ENCODE measurements at regions not wholly inside any gene's neighbourhood (a gene's known extent, or its start where the extent isn't known, plus 50 kb on each side); places are given as distances from the start of the nearest gene placed in this dataset.

DNA sequence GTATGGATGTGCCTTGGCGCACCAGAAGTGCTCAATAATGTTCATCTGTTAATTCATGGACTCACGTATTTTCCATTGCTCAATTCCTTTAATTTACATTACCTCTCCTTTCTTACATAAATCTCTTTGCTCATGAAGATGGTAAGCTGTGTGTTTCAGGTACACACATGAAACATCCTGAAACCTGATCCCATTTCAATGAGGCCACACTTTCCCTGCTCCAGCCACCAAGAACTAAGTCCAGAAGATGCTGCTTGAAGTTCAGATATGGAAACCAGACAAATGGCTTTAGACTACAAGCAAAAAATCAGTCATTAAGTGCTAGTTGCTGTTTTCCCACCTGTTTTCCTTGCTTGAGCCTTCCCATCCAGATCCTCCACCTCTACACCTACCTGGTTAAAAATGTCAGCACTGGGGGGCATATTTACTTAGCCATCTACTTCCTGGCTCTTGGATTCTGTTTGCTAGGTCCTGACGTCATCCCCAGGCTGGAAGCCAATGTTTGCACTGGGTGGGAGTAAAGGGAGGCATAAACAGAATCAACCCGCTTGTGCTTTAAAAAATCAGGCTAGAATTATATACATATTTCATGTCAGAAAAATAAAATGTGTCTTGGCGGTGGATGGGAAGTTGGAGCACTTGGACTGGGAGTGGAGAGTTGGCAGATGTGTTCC lies 309.7 kb downstream of the OSR1 start:
- Histone ChIP-seq H3K4me3 (ENCODE audit: low read length, poor library complexity, severe bottlenecking) (no peak overlapping the region), H3K36me3 (ENCODE audit: insufficient read depth, low read length) (no peaks in the 10 kb centered on the region), H3F3A (ENCODE audit: low read depth) (no peaks in the 10 kb centered on the region), H3K27me3 (ENCODE audit: insufficient read depth, low read length, poor library complexity, severe bottlenecking) (no peaks in the 10 kb centered on the region), H3K4me2 (ENCODE audit: low read depth, low read length, poor library complexity, severe bottlenecking) (no peak overlapping the region), H3K79me2 (ENCODE audit: insufficient read depth, low read length) (no peaks in the 10 kb centered on the region), H3K4me1 (ENCODE audit: insufficient read depth, low read length, poor library complexity, severe bottlenecking) (no peaks in the 10 kb centered on the region), H2AFZ (ENCODE audit: low read length) (no peak overlapping the region), H3K9me2 (replicated peaks; ENCODE audit: low read depth, low read length) (no peaks in the 10 kb centered on the region), H4K20me1 (ENCODE audit: insufficient read depth, low read length, poor library complexity, severe bottlenecking) (no peaks in the 10 kb centered on the region), H3K9ac (ENCODE audit: low read depth, low read length, poor library complexity, severe bottlenecking) (no peak overlapping the region), H3K9me3 (ENCODE audit: insufficient read depth, low read depth, low read length) (no peaks in the 10 kb centered on the region)
- TF ChIP-seq, protein P1, sequence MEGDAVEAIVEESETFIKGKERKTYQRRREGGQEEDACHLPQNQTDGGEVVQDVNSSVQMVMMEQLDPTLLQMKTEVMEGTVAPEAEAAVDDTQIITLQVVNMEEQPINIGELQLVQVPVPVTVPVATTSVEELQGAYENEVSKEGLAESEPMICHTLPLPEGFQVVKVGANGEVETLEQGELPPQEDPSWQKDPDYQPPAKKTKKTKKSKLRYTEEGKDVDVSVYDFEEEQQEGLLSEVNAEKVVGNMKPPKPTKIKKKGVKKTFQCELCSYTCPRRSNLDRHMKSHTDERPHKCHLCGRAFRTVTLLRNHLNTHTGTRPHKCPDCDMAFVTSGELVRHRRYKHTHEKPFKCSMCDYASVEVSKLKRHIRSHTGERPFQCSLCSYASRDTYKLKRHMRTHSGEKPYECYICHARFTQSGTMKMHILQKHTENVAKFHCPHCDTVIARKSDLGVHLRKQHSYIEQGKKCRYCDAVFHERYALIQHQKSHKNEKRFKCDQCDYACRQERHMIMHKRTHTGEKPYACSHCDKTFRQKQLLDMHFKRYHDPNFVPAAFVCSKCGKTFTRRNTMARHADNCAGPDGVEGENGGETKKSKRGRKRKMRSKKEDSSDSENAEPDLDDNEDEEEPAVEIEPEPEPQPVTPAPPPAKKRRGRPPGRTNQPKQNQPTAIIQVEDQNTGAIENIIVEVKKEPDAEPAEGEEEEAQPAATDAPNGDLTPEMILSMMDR (conservative IDR thresholded peaks at IDR 0.05; ENCODE audit: low read length), result no peak
- TF ChIP-seq EZH2phosphoT487 (IDR thresholded peaks at IDR 0.05; ENCODE audit: borderline replicate concordance), result no peak

DNA sequence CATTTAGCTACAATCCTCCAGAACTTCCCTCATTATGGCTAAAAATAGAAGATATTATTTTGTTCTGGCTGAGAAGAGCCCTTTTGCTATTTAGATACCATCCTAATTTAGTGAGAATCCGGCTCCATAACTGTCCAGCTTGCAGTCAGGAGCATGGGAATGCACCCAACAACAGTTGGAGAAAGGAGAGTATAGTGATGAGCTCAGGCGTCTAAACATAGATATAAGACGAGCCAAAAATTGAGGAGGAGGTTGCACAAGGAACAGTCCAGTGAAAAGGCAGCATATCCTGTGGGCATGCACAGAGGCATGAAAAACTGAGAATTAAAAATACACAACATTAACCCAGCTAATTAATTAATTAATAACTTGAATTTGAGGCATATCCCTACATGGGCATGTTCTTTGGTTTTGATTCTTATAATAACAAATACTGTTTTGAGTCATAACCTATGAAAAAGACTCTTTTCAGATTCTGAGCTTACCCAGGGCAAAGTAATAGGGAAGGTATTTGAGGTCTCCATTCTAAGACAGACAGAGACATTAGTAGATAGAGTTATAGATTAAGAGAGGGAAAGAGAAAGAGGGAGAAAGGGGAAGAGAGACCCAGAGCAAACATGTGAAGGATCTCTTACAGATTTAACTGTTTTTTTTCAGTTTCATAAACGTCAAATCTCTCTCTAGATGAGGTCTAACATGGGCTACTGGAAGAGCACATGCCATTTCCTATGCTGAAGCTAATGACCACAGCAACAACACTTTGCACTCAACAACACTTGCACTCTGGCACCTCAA lies 311.2 kb downstream of the OSR1 start:
- H3K79me2 ChIP-seq (ENCODE audit: insufficient read depth, low read length), result no peaks in the 10 kb centered on the region
- no peak overlapping the region for H3K4me2 ChIP-seq (ENCODE audit: low read depth, low read length, poor library complexity, severe bottlenecking)
- H4K20me1 ChIP-seq (ENCODE audit: insufficient read depth, low read length, poor library complexity, severe bottlenecking), result no peaks in the 10 kb centered on the region
- H2AFZ ChIP-seq (ENCODE audit: low read length), result no peak overlapping the region
- no peaks in the 10 kb centered on the region for H3F3A ChIP-seq (ENCODE audit: low read depth)
- H3K9me3 ChIP-seq (ENCODE audit: insufficient read depth, low read depth, low read length), result no peaks in the 10 kb centered on the region
- no peak overlapping the region for H3K9ac ChIP-seq (ENCODE audit: low read depth, low read length, poor library complexity, severe bottlenecking)
- no peak overlapping the region for H3K4me3 ChIP-seq (ENCODE audit: low read length, poor library complexity, severe bottlenecking)
- no peak for TF ChIP-seq EZH2phosphoT487 (IDR thresholded peaks at IDR 0.05; ENCODE audit: borderline replicate concordance)
- TF ChIP-seq, protein P1 (conservative IDR thresholded peaks at IDR 0.05; ENCODE audit: low read length), result no peak
- H3K27me3 ChIP-seq (ENCODE audit: insufficient read depth, low read length, poor library complexity, severe bottlenecking), result no peaks in the 10 kb centered on the region
- H3K4me1 ChIP-seq (ENCODE audit: insufficient read depth, low read length, poor library complexity, severe bottlenecking), result no peaks in the 10 kb centered on the region
- H3K9me2 ChIP-seq (replicated peaks; ENCODE audit: low read depth, low read length), result no peaks in the 10 kb centered on the region
- H3K36me3 ChIP-seq (ENCODE audit: insufficient read depth, low read length), result no peaks in the 10 kb centered on the region

DNA sequence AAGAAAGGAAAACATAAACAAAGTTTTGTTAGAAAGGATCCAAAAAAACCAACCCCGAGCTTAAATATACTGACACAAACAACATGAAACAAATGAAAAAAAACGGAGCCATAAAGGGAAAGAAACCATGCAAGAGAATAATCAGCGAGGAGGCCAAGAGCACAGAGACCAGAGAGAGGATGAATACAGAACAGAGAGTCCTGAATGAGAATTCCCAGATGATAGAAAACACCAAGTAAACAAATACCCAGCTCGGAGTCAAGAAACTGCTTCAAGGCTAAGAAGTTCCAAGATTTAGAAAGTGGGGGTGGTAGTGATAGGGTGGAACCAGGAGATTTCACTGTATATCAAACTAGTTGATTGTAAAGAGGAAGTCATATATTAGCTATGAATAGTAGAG lies 313.3 kb downstream of the OSR1 start:
- Histone ChIP-seq H3K9me2 (replicated peaks; ENCODE audit: low read depth, low read length) (no peaks in the 10 kb centered on the region), H2AFZ (ENCODE audit: low read length) (no peak overlapping the region), H4K20me1 (ENCODE audit: insufficient read depth, low read length, poor library complexity, severe bottlenecking) (no peaks in the 10 kb centered on the region), H3K27me3 (ENCODE audit: insufficient read depth, low read length, poor library complexity, severe bottlenecking) (no peaks in the 10 kb centered on the region), H3K9me3 (ENCODE audit: insufficient read depth, low read depth, low read length) (no peaks in the 10 kb centered on the region), H3K4me3 (ENCODE audit: low read length, poor library complexity, severe bottlenecking) (no peak overlapping the region), H3K79me2 (ENCODE audit: insufficient read depth, low read length) (no peaks in the 10 kb centered on the region), H3K4me1 (ENCODE audit: insufficient read depth, low read length, poor library complexity, severe bottlenecking) (no peaks in the 10 kb centered on the region), H3K4me2 (ENCODE audit: low read depth, low read length, poor library complexity, severe bottlenecking) (no peak overlapping the region), H3K36me3 (ENCODE audit: insufficient read depth, low read length) (no peaks in the 10 kb centered on the region), H3F3A (ENCODE audit: low read depth) (no peaks in the 10 kb centered on the region), H3K9ac (ENCODE audit: low read depth, low read length, poor library complexity, severe bottlenecking) (no peak overlapping the region)
- TF ChIP-seq EZH2phosphoT487 (IDR thresholded peaks at IDR 0.05; ENCODE audit: borderline replicate concordance), result no peak
- TF ChIP-seq, protein P1 (conservative IDR thresholded peaks at IDR 0.05; ENCODE audit: low read length), result no peak

Data from Loucy (cell line).